ENCODE measurements at regions not wholly inside any gene's neighbourhood (a gene's known extent, or its start where the extent isn't known, plus 50 kb on each side); places are given as distances from the start of the nearest gene placed in this dataset.

DNA sequence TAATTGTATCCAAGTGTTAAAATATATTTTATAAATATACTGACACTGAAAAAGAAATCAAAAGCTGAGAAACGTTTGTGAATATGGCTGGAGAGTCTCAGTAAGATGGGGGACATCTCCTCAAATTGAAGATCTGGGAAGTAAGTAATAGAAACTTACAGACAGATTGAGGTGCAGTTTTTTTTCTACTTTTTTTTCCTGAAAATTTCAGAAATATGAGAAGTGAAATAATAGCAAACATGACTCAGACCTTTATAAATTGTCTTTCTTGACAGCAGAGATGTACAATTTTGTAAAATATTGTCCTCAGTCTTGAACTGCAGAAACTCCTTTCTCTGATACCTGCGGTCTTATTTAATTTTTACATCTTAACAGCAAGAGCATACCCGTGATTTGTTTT lies 347.1 kb downstream of the UTRN start:
- 0 out of 3 replicates have a peak, but pooled peaks cover 2% of the 10 kb centered on the region for H3K36me3 Mint-ChIP-seq (ENCODE audit: low read depth)
- no peak for TF ChIP-seq ZNF114 (CRISPR knock-in tag; IDR thresholded peaks at IDR 0.05)
- TF ChIP-seq, protein P1, sequence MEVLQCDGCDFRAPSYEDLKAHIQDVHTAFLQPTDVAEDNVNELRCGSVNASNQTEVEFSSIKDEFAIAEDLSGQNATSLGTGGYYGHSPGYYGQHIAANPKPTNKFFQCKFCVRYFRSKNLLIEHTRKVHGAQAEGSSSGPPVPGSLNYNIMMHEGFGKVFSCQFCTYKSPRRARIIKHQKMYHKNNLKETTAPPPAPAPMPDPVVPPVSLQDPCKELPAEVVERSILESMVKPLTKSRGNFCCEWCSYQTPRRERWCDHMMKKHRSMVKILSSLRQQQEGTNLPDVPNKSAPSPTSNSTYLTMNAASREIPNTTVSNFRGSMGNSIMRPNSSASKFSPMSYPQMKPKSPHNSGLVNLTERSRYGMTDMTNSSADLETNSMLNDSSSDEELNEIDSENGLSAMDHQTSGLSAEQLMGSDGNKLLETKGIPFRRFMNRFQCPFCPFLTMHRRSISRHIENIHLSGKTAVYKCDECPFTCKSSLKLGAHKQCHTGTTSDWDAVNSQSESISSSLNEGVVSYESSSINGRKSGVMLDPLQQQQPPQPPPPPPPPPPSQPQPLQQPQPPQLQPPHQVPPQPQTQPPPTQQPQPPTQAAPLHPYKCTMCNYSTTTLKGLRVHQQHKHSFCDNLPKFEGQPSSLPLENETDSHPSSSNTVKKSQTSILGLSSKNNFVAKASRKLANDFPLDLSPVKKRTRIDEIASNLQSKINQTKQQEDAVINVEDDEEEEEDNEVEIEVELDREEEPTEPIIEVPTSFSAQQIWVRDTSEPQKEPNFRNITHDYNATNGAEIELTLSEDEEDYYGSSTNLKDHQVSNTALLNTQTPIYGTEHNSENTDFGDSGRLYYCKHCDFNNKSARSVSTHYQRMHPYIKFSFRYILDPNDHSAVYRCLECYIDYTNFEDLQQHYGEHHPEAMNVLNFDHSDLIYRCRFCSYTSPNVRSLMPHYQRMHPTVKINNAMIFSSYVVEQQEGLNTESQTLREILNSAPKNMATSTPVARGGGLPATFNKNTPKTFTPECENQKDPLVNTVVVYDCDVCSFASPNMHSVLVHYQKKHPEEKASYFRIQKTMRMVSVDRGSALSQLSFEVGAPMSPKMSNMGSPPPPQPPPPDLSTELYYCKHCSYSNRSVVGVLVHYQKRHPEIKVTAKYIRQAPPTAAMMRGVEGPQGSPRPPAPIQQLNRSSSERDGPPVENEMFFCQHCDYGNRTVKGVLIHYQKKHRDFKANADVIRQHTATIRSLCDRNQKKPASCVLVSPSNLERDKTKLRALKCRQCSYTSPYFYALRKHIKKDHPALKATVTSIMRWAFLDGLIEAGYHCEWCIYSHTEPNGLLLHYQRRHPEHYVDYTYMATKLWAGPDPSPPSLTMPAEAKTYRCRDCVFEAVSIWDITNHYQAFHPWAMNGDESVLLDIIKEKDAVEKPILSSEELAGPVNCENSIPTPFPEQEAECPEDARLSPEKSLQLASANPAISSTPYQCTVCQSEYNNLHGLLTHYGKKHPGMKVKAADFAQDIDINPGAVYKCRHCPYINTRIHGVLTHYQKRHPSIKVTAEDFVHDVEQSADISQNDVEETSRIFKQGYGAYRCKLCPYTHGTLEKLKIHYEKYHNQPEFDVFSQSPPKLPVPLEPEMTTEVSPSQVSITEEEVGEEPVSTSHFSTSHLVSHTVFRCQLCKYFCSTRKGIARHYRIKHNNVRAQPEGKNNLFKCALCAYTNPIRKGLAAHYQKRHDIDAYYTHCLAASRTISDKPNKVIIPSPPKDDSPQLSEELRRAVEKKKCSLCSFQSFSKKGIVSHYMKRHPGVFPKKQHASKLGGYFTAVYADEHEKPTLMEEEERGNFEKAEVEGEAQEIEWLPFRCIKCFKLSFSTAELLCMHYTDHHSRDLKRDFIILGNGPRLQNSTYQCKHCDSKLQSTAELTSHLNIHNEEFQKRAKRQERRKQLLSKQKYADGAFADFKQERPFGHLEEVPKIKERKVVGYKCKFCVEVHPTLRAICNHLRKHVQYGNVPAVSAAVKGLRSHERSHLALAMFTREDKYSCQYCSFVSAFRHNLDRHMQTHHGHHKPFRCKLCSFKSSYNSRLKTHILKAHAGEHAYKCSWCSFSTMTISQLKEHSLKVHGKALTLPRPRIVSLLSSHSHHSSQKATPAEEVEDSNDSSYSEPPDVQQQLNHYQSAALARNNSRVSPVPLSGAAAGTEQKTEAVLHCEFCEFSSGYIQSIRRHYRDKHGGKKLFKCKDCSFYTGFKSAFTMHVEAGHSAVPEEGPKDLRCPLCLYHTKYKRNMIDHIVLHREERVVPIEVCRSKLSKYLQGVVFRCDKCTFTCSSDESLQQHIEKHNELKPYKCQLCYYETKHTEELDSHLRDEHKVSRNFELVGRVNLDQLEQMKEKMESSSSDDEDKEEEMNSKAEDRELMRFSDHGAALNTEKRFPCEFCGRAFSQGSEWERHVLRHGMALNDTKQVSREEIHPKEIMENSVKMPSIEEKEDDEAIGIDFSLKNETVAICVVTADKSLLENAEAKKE (CRISPR knock-in tag; IDR thresholded peaks at IDR 0.05): no peak
- TF ChIP-seq JUNB (IDR thresholded peaks at IDR 0.05; ENCODE audit: unreplicated experiment): no peak
- TF ChIP-seq, protein P2, sequence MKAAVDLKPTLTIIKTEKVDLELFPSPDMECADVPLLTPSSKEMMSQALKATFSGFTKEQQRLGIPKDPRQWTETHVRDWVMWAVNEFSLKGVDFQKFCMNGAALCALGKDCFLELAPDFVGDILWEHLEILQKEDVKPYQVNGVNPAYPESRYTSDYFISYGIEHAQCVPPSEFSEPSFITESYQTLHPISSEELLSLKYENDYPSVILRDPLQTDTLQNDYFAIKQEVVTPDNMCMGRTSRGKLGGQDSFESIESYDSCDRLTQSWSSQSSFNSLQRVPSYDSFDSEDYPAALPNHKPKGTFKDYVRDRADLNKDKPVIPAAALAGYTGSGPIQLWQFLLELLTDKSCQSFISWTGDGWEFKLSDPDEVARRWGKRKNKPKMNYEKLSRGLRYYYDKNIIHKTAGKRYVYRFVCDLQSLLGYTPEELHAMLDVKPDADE (IDR thresholded peaks at IDR 0.05): no peak
- TF ChIP-seq EZH2 (IDR thresholded peaks at IDR 0.05; ENCODE audit: low read depth, unreplicated experiment): no peak
- no peak for TF ChIP-seq CREB1 (CRISPR knock-in tag; IDR thresholded peaks at IDR 0.05; ENCODE audit: low read depth)
- TF ChIP-seq ZNF331 (CRISPR knock-in tag; IDR thresholded peaks at IDR 0.05; ENCODE audit: low read depth): no peak
- TF ChIP-seq, protein P3, sequence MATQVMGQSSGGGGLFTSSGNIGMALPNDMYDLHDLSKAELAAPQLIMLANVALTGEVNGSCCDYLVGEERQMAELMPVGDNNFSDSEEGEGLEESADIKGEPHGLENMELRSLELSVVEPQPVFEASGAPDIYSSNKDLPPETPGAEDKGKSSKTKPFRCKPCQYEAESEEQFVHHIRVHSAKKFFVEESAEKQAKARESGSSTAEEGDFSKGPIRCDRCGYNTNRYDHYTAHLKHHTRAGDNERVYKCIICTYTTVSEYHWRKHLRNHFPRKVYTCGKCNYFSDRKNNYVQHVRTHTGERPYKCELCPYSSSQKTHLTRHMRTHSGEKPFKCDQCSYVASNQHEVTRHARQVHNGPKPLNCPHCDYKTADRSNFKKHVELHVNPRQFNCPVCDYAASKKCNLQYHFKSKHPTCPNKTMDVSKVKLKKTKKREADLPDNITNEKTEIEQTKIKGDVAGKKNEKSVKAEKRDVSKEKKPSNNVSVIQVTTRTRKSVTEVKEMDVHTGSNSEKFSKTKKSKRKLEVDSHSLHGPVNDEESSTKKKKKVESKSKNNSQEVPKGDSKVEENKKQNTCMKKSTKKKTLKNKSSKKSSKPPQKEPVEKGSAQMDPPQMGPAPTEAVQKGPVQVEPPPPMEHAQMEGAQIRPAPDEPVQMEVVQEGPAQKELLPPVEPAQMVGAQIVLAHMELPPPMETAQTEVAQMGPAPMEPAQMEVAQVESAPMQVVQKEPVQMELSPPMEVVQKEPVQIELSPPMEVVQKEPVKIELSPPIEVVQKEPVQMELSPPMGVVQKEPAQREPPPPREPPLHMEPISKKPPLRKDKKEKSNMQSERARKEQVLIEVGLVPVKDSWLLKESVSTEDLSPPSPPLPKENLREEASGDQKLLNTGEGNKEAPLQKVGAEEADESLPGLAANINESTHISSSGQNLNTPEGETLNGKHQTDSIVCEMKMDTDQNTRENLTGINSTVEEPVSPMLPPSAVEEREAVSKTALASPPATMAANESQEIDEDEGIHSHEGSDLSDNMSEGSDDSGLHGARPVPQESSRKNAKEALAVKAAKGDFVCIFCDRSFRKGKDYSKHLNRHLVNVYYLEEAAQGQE (IDR thresholded peaks at IDR 0.05; ENCODE audit: unreplicated experiment): no peak
- TF ChIP-seq, protein P4, sequence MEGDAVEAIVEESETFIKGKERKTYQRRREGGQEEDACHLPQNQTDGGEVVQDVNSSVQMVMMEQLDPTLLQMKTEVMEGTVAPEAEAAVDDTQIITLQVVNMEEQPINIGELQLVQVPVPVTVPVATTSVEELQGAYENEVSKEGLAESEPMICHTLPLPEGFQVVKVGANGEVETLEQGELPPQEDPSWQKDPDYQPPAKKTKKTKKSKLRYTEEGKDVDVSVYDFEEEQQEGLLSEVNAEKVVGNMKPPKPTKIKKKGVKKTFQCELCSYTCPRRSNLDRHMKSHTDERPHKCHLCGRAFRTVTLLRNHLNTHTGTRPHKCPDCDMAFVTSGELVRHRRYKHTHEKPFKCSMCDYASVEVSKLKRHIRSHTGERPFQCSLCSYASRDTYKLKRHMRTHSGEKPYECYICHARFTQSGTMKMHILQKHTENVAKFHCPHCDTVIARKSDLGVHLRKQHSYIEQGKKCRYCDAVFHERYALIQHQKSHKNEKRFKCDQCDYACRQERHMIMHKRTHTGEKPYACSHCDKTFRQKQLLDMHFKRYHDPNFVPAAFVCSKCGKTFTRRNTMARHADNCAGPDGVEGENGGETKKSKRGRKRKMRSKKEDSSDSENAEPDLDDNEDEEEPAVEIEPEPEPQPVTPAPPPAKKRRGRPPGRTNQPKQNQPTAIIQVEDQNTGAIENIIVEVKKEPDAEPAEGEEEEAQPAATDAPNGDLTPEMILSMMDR (conservative IDR thresholded peaks at IDR 0.05; ENCODE audit: low read depth in 2 of 2): no peak
- no peak for TF ChIP-seq NANOG (IDR thresholded peaks at IDR 0.05; ENCODE audit: borderline replicate concordance)
- no peak for TF ChIP-seq STAT1 (IDR thresholded peaks at IDR 0.05; ENCODE audit: unreplicated experiment)
- no peak for TF ChIP-seq POLR2AphosphoS5 (IDR thresholded peaks at IDR 0.05; ENCODE audit: low read depth)
- TF ChIP-seq EZH2phosphoT487 (IDR thresholded peaks at IDR 0.05; ENCODE audit: unreplicated experiment): no peak

More for the DNA sequence above, 347.1 kb downstream of the UTRN start:
- Histone ChIP-seq H4K20me1 (replicated peaks; ENCODE audit: insufficient read depth) (no peaks in the 10 kb centered on the region), H3K4me3 (no peak overlapping the region), H3F3A (replicated peaks; ENCODE audit: low read depth) (no peaks in the 10 kb centered on the region), H3K79me2 (replicated peaks; ENCODE audit: insufficient read depth) (peaks cover 47% of the 10 kb centered on the region), H2AFZ (no peak overlapping the region), H3K27me3 (ENCODE audit: insufficient read depth) (no peaks in the 10 kb centered on the region), H3K36me3 (ENCODE audit: insufficient read depth) (no peaks in the 10 kb centered on the region), H3K27ac (ENCODE audit: low read depth) (no peak overlapping the region), H3K4me1 (ENCODE audit: insufficient read depth) (peaks cover 11% of the 10 kb centered on the region; the same call in 1 of the 2 replicates), H3K9me2 (ENCODE audit: insufficient read depth) (no peaks in the 10 kb centered on the region), H3K4me2 (no peak overlapping the region)
- no peak overlapping the region for H3K4me3 Mint-ChIP-seq
- H3K9me3 Mint-ChIP-seq: no peaks in the 10 kb centered on the region
- peaks cover 11% of the 10 kb centered on the region; the same call in 2 of the 3 replicates for H3K4me1 Mint-ChIP-seq
- H3K27me3 Mint-ChIP-seq (ENCODE audit: insufficient read depth, low read depth, poor library complexity): no peaks in the 10 kb centered on the region
- DNase-seq (ENCODE audit: low spot score): no peak
- no peak overlapping the region for H3K27ac Mint-ChIP-seq
- no peak for ATAC-seq

Measured in GM23338 (cell line).